ENCODE measurements at regions not wholly inside any gene's neighbourhood (a gene's known extent, or its start where the extent isn't known, plus 50 kb on each side); places are given as distances from the start of the nearest gene placed in this dataset.
"Not testable (repeated sequence)": the region's sequence is repeated elsewhere in the genome, so short reads cannot be mapped to it uniquely, and the experiment has no call there.

DNA sequence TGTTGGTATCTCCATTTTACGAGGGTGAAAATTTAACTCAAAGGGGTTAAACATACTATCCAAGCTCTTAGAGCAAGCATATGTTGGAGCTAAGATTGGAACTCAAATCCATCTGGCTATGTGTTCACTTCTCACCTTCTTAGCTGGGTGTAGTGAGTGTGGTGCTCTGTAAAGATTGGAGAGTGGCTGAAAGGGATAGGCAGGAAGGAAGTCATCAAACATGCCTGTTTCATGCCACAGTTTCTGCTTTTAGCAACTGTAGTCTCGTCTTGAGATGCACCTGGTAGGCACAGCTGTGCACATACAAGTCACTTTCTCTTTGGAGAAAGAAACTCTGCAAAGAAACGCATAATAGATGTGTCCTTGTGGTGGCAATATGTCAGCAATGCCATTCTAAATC is 189.1 kb upstream of the MDFIC2 start:
- no peak for DNase-seq (ENCODE audit: low read depth in 2 of 2)

- no peak for DNase-seq (ENCODE audit: low read depth in 2 of 2)
Measured at GRCh38 chr3:70488816-70489215, 176.4 kb upstream of the MDFIC2 start.

DNA sequence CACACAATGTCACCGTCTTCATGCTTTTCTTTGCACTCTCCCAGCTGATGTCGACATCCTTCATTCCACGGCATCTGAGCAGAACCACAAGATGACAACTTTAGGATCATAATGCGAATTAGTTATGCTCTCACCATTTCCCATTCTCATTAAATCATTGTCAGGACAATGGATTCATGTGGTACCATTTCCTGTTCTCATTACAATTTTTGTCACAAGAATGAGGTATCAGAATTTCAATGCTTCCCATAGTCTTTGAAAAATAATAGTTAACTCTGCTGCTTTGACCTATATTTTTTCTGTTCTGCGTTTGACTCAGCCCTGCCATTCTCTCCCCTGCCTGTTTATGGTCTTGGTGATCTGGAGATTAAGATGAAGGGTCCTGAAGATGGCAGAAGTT is 175.7 kb upstream of the MDFIC2 start:
- no peak for DNase-seq (ENCODE audit: low read depth in 2 of 2)

DNA sequence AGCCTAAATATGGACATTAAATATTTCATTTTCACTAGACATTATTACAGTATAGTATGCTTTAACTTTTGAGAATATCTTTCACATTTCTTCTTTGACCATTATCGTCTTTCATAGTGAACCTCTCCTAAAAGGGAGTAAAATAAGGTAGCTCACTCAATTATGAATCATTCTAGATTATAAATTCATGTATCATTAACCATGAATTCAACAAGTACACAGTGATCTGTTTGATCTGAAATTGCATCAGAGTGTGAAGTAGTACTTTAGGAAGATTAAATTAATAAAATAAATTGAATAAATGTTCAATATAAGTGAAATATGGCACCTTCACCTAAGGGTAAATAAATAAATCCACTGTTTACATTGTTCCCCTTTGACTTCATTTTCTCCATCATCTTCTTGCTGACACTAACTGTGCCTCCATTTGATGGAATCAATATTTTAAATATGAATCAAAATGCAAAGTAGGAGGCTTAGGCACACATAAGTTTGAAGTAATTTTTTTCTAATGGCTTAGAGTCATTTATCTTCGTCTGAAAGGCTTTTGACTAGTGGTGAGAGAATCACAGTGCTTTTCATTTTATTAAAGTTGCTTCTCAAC is 174.1 kb upstream of the MDFIC2 start:
- no peak for DNase-seq (ENCODE audit: low read depth in 2 of 2)

- no peak for DNase-seq (ENCODE audit: low read depth in 2 of 2)
Measured at GRCh38 chr3:70476174-70476573, 163.7 kb upstream of the MDFIC2 start.

DNA sequence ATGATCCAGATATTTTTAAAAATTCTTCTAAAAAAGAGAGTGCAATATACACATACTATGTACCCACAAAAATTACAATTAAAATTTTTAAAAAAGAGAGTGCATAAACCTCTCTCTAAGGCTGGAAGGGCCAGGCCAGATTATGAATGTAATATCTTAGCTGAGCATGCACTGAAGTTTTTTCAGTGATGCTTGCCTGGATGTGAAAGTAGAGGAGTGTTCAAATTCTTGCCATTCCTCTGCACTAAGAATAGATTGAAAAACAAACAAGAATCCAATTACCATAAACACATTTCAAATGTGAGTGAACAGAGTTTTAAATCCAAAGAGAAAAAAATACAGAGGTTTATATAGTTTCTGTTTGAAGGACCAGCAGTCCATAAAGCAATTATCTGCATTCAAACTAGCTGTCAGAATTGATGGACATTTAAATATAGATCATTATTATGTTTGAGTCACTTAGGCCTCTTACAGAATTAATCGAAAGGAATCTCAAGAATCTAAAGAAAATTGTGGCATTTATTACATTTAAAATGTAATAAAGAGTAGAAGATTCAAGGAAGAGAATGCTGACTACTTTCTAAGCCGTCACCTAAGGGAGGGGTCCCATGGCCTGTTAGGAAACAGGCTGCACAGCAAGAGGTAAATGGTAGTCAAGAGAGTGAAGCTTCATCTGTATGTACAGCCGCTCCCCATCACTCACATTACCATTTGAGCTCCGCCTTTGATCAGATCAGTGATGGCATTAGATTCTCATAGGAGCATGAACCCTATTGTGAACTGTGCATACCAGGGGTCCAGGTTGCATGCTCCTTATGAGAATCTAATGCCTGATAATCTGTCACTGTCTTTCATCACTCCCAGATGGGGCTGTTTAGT is 159.3 kb upstream of the MDFIC2 start:
- DNase-seq (ENCODE audit: low read depth in 2 of 2), result no peak

DNA sequence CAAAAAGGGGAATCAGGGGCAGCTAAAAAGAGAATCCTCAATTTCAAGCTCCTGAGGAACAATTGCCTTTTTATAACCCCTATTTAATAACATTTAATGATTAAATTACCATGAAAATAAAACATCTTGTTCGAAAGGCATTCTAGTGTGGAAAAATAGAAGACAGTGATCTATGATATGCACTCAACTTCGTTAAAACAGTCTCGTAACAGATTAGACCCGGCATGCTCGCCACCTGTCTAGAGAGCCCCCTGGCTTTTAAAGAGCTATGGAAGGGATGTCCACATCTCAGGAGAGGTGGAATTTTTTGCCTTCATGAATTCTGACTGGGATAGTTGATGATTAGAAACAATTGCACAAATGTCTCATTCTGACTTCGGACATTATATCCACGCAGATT is 153.7 kb upstream of the MDFIC2 start:
- no peak for DNase-seq (ENCODE audit: low read depth in 2 of 2)

DNA sequence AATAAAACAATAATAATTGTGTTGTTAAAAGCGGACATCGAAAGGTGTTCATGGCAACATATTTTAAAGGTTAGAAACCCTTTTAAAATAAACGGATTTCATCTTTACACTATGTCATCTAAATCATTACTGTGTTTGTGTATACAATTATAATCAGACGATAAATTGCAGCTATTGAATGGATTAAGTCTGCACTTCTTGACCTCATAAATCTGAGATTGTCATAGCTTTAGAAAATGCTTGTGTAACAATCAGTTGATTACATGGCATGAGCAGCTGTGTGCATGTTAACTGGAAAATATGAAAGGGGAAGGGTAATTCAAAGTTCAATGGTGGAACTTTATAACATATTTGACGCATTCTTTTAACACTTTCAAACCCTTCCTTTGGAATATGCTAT is 152.4 kb upstream of the MDFIC2 start:
- DNase-seq (ENCODE audit: low read depth in 2 of 2), result no peak

DNA sequence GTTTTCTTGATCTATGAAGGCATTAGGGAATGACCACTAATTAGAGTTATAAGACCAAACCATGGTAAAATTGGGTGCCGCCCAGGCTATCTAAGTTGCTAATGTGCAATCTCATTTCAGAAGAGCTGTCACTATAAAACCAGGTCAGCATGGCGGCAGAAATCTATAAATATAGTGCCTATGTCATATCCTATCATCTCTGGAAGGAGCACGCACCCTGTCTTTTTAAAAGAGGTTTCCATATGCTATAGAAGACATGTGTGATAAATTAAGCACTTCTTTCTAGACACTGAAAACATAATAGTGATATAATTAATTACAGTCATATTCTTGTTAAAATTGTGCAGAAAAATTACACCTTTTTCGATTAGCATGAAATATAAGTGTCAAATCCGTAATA is 152.0 kb upstream of the MDFIC2 start:
- DNase-seq (ENCODE audit: low read depth in 2 of 2), result no peak

DNA sequence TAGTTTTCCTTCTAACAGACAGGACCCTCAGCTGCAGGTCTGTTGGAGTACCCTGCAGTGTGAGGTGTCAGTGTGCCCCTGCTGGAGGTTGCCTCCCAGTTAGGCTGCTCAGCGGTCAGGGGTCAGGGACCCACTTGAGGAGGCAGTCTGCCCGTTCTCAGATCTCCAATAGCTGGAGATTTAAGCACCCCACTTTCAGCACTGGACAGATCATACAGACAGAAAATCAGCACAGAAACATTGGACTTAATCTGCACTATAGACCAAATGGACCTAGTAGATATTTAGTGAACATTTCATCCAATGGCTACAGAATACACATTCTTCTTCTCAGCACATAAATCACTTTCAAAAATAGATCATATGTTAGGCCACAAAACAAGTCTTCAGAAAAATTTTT is 137.8 kb upstream of the MDFIC2 start:
- DNase-seq (ENCODE audit: low read depth in 2 of 2), result not testable (repeated sequence)

DNA sequence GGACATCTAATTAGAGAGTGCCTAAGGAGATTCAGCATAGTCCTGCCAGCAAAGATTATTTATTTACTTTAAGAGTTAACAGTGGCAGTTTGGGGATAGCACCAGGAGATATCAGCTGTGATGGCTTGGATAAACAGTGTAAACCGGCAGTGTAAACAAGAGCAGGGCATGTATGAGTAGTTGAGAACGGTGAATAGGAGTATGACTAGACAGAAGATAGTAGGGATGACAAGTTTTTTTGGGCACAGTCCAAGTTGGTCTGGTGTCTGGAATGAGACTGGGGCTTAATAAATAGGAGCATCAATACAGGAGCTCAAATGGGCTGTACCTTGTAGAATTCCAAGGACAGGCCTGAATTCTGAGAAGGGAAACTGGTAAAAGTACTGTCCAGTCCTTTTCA is 123.0 kb upstream of the MDFIC2 start:
- DNase-seq (ENCODE audit: low read depth in 2 of 2), result not testable (repeated sequence)

DNA sequence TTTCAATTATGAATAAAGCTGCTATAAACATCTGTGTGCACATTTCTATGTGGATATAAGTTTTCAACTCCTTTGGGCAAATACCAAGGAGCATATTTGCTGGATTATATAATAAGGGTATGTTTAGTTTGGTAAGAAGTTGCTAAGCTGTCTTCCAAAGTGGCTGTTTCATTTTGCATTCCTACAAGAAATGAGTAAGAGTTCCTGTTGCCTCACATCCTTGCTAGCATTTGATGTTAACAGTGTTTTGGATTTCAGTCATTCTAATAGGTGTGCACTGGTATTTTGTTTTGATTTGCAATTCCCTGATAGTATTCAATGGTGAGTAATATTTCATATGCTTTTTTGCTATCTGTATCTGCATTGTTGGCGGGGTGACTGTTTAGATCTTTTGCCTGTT is 120.7 kb upstream of the MDFIC2 start:
- DNase-seq (ENCODE audit: low read depth in 2 of 2), result no peak

DNA sequence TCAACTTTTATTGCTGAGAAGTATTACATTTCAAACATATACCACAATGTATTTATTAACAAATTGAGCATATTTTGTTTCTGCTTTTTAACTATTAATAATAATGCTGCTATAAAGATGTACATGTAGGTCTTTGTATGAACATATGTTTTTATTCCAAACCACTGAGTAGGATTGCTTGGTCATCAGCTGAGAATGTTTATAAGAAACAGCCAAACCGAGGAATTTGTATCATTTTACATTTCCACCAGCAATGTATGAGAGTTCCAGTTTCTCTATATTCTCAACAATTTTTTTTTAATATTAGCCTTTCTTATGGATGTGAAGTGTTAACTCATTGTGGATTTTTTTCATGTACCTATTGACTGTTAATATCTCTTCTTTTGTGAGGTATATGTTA is 119.5 kb upstream of the MDFIC2 start:
- DNase-seq (ENCODE audit: low read depth in 2 of 2), result no peak

GRCh38 chr3:70426071-70426470 is 113.6 kb upstream of the MDFIC2 start:
- DNase-seq (ENCODE audit: low read depth in 2 of 2), result no peak

GRCh38 chr3:70421506-70421905 is 109.1 kb upstream of the MDFIC2 start:
- no peak for DNase-seq (ENCODE audit: low read depth in 2 of 2)

- no peak for DNase-seq (ENCODE audit: low read depth in 2 of 2)
Measured at GRCh38 chr3:70409018-70409417, 96.6 kb upstream of the MDFIC2 start.

GRCh38 chr3:70400194-70400593 is 87.8 kb upstream of the MDFIC2 start:
- DNase-seq (ENCODE audit: low read depth in 2 of 2), result no peak

DNA sequence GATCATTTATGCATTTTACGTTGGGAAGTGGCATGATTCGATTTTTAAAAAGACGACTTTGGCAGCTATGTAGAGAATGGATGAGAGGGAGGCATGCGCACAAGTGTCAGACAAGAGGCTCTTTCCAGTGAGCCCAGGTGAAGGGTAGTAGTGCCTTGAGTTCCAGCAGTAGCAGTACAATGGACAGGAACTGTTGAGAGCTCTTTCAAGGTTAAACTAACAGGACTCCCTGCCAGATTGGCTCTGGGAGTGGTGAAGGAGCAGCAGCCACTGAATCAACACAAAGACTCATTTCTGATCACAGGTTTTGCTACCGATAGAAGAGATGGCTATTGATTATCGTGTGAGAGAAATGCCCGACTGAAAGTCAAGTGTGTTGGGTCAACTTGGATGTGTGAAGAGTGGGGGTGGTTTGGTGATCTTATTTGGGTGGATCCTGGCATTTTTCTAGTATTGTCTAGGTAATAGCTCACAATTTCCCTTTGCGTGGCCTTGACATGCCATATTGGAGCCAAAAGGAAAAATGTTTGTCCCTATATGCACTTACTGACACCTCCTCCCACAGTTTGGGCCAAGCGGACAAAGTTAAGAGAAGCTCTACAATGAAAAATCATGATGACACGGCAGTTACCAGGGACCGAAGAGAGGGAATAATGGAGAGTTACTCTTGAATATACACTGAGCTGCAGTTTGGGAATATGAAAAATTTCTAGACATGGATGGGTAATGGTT is 81.6 kb upstream of the MDFIC2 start:
- no peak for DNase-seq (ENCODE audit: low read depth in 2 of 2)

DNA sequence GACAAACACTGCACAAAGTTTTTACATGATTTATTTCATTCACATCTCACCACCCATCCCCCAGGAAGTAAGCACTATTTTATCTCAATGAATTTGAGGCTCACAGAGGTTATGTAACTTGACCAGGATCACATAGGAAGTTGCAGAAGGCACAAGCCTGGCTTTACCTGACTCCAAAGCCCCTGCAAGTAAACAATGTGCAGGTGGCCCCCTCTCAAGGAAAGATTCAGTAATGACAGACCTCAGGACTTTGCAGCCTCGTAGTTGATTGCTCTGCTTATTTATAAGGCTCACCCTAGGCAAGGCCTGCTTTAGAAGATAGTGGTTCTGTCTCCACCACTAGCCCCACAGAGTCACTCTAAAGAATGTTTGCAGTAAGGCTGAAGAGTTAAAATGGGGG is 79.8 kb upstream of the MDFIC2 start:
- DNase-seq (ENCODE audit: low read depth in 2 of 2), result no peak

DNA sequence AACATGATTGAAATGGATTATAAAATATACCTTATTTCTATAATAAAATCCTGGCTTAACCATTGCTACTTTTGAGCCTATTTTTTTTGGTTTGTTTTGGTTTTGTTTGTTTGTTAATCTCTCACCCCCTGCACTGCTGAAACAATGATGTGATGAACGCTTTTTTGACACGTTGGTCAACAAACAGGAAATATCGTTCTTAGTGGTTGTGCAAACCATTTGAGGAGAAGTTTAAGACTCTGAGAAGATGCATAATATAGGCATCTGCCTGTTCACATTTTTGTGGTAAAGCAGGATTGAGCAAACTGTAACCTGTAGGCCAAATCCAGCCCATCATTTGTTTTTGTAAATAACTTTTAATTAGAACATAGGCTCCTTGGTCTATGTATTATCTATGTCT is 75.5 kb upstream of the MDFIC2 start:
- DNase-seq (ENCODE audit: low read depth in 2 of 2), result no peak

DNA sequence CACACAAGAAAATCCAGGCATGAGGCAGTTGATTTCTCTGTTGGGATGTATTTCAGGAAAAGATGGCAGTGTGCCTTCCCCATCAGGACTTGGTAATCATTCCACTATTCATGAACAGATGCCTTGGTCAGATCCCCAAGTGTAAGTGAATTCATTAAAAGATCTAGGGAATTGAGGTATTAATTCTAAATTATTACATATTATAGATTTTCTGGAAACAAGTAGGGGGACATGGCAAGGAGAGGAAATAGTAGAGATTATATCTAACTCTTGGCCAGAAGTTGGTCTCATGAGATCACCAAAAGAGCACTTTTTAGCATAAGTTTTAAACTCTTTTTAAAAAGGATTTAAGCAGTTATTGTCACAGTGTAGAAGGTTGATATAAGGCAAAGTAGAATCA is 74.4 kb upstream of the MDFIC2 start:
- DNase-seq (ENCODE audit: low read depth in 2 of 2), result no peak

- DNase-seq (ENCODE audit: low read depth in 2 of 2), result no peak
Measured at GRCh38 chr3:70386043-70386442, 73.6 kb upstream of the MDFIC2 start.

DNA sequence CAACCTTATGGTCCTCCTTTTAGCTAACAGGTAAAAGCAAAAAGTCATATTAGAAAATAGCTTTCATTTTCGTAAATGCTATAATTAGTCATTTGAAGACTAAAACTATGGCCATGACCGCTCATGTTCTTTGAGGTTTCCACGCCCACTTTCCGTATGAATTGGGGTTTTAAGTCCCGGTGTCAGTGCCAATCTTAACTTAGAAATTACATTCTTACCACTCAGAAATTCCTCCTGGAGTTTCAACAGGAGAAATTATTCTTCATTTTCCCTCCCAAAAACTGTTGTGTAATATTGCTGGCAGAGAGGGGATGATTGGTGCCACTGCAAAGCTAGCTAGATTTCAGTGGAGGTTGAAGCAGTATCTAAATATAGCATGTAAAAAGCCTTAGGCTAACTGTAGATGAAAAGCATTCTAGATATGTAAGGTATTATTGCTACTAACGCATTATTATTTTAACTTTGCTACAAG is 71.0 kb upstream of the MDFIC2 start:
- DNase-seq (ENCODE audit: low read depth in 2 of 2), result no peak

Measured in activated CD8-positive, alpha-beta memory T cell treated with anti-CD3 and anti-CD28 coated beads for 4 hours (primary cell).